Cardiac muscle cell (in vitro differentiated cells and primary cell): ENCODE measurements at regions not wholly inside any gene's neighbourhood (a gene's known extent, or its start where the extent isn't known, plus 50 kb on each side); places are given as distances from the start of the nearest gene placed in this dataset.

ENCODE experiments used
- DNase-seq, 2 donors: peaks; one replicate each; pipeline versions ENCODE4 v3.0.0 to v3.0.0-alpha.2; 2010 to 2017; ENCODE audit warnings: low read depth in 1 of 2, low spot score in 1 of 2
- H3K27ac ChIP-seq: fragments of 200-600 bp; sonication (generic); 2 replicates; pipeline ENCODE4 v1.5.1; 2016
- H3K27me3 ChIP-seq: fragments of 200-600 bp; sonication (generic); 2 replicates; pipeline ENCODE4 v1.6.0; 2016; ENCODE audit warnings: control low read depth
- H3K36me3 ChIP-seq: fragments of 200-600 bp; sonication (generic); 2 replicates; pipeline ENCODE4 v1.5.1; 2016; ENCODE audit warnings: control low read depth
- H3K4me1 ChIP-seq: fragments of 200-600 bp; sonication (generic); 2 replicates; pipeline ENCODE4 v1.8.1; 2017; ENCODE audit warnings: low read depth, mild to moderate bottlenecking, mixed run types
- H3K4me3 ChIP-seq: fragments of 200-600 bp; sonication (generic); 2 replicates; pipeline ENCODE4 v1.5.1; 2016; ENCODE audit warnings: mild to moderate bottlenecking
- H3K9me3 ChIP-seq: fragments of 200-600 bp; sonication (generic); 2 replicates; pipeline ENCODE4 v1.5.1; 2017; ENCODE audit warnings: low read depth, mild to moderate bottlenecking, control low read depth
- TF ChIP-seq, protein P1 (sequence below): IDR thresholded peaks from 2 replicates; pipeline ENCODE4 v1.5.1; 2012; ENCODE audit warnings: low read depth, mild to moderate bottlenecking, low read length

DNA sequence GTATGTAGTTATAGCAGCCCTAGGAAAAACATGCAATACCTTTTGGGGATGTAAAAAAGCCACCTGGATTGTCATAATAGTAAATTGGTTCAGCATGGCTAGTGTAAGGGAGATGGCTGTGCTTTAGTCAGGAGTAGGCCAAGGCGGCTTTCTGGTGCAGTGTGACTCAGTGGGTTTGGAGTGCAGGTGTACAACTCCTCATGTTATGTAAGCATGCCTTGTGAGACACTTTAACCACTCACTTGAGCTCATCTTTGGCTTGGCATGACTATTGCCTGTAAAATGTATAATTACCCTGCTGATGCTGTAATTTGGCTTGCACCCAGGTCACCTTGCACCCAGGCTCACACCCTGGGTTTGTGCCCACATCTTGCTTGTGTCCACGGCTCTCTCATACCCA is 239.2 kb upstream of the GLI3 start:
- TF ChIP-seq, protein P1, sequence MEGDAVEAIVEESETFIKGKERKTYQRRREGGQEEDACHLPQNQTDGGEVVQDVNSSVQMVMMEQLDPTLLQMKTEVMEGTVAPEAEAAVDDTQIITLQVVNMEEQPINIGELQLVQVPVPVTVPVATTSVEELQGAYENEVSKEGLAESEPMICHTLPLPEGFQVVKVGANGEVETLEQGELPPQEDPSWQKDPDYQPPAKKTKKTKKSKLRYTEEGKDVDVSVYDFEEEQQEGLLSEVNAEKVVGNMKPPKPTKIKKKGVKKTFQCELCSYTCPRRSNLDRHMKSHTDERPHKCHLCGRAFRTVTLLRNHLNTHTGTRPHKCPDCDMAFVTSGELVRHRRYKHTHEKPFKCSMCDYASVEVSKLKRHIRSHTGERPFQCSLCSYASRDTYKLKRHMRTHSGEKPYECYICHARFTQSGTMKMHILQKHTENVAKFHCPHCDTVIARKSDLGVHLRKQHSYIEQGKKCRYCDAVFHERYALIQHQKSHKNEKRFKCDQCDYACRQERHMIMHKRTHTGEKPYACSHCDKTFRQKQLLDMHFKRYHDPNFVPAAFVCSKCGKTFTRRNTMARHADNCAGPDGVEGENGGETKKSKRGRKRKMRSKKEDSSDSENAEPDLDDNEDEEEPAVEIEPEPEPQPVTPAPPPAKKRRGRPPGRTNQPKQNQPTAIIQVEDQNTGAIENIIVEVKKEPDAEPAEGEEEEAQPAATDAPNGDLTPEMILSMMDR, result no peak
- Histone ChIP-seq H3K4me1 (no peaks in the 10 kb centered on the region), H3K27me3 (no peaks in the 10 kb centered on the region), H3K9me3 (no peaks in the 10 kb centered on the region), H3K27ac (no peak overlapping the region), H3K36me3 (no peaks in the 10 kb centered on the region), H3K4me3 (no peak overlapping the region)
- no peak for DNase-seq

DNA sequence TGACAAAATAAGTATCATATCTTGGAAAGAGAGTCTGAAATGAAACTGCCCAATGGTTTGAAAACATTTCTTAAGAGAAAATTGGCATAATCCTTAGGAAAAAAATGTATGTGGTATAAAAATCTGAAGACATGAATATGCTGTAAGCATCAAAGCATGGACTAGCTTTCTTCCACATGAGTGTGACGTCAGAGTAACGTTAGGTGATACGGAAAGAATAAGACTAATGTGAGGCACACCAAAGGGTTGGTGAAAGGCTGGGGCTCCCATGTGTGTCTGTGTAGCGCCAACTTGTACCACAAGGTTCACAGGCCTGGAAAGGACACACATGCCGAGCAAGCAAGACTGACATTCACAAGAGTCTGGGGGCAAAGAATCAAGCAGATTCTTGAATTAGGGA is 238.1 kb upstream of the GLI3 start:
- Histone ChIP-seq H3K27me3 (no peaks in the 10 kb centered on the region), H3K27ac (no peak overlapping the region), H3K9me3 (no peaks in the 10 kb centered on the region), H3K4me3 (no peak overlapping the region), H3K36me3 (no peaks in the 10 kb centered on the region), H3K4me1 (no peaks in the 10 kb centered on the region)
- TF ChIP-seq, protein P1, result no peak
- no peak for DNase-seq

DNA sequence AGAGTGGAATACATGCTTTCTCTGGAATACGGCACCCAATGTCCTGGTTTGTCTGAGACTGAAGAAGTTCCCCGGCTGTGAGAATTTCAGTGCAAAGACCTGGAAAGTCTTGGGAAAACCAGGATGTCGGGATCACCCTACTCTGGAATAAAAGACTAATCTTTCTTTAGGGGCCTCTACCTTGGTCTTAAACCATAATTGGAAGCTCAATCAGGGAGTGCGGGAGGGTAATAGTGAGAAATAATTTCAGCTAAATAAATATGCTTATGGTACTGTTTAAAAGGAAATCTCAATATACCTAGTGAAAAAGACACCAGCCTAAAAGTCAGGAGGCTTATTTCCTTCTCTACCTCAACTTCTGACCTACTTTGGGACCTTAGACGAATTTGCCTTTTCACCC is 236.1 kb upstream of the GLI3 start:
- Histone ChIP-seq H3K27me3 (no peaks in the 10 kb centered on the region), H3K36me3 (no peaks in the 10 kb centered on the region), H3K4me3 (no peak overlapping the region), H3K4me1 (no peaks in the 10 kb centered on the region), H3K9me3 (no peaks in the 10 kb centered on the region), H3K27ac (no peak overlapping the region)
- TF ChIP-seq, protein P1, result no peak
- no peak for DNase-seq

DNA sequence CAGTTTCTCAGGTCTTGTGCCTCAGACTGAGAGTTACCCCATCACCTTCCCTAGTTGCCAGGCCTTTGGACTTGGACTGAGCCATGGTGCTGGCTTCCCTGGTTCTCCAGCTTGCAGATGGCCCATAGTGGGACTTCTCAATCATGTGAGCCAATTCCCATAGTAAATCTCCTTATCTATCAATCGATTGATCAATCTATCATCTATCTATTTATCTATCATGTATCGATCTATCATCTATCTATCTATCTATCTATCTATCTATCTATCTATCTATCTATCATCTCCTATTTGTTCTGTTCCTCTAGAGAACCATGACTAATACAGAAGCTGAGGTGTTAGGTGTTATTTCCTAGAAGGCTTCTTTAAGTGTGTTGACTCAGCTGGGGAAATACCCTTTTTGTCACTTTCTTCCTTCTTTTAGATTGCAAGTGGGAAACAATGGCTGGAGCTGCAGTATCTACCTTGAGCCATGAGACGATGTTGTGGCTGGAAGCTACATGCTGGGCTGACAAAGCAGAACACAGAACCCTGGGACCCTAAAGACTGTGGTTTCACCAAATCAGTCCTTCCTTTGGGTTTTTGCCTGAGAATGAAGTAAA is 234.7 kb upstream of the GLI3 start:
- DNase-seq, result no peak
- H3K9me3 ChIP-seq, result no peaks in the 10 kb centered on the region
- H3K4me3 ChIP-seq, result no peak overlapping the region

DNA sequence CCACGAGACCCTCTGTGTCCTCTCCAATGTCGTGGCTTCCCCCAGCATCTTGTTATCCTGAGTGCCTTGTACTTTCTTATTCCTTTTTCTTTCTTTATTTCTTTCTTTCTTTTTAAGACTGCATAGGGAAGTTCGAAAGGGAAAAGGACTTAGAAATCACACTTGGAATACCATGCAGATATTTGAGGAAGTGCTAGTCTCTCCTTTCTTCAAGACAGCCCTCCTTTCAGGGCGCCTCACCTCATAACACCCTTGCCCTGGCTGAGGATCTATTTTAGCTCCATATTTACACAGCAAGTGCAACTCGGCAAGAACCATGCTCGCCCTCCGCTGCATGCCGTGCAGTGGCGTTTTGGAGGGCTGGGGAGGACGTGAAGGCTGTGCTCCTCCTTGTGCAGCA is 232.3 kb upstream of the GLI3 start:
- H3K9me3 ChIP-seq, result no peaks in the 10 kb centered on the region
- no peak for DNase-seq
- H3K36me3 ChIP-seq, result no peaks in the 10 kb centered on the region
- no peak overlapping the region for H3K27ac ChIP-seq
- TF ChIP-seq, protein P1, result no peak
- H3K4me1 ChIP-seq, result no peaks in the 10 kb centered on the region
- H3K4me3 ChIP-seq, result no peak overlapping the region
- no peaks in the 10 kb centered on the region for H3K27me3 ChIP-seq

More for the DNA sequence above, 234.7 kb upstream of the GLI3 start:
- TF ChIP-seq, protein P1, result no peak
- no peaks in the 10 kb centered on the region for H3K27me3 ChIP-seq
- no peak overlapping the region for H3K27ac ChIP-seq
- no peaks in the 10 kb centered on the region for H3K36me3 ChIP-seq
- H3K4me1 ChIP-seq, result no peaks in the 10 kb centered on the region
